ENCODE measurements at regions not wholly inside any gene's neighbourhood (a gene's known extent, or its start where the extent isn't known, plus 50 kb on each side); places are given as distances from the start of the nearest gene placed in this dataset.

DNA sequence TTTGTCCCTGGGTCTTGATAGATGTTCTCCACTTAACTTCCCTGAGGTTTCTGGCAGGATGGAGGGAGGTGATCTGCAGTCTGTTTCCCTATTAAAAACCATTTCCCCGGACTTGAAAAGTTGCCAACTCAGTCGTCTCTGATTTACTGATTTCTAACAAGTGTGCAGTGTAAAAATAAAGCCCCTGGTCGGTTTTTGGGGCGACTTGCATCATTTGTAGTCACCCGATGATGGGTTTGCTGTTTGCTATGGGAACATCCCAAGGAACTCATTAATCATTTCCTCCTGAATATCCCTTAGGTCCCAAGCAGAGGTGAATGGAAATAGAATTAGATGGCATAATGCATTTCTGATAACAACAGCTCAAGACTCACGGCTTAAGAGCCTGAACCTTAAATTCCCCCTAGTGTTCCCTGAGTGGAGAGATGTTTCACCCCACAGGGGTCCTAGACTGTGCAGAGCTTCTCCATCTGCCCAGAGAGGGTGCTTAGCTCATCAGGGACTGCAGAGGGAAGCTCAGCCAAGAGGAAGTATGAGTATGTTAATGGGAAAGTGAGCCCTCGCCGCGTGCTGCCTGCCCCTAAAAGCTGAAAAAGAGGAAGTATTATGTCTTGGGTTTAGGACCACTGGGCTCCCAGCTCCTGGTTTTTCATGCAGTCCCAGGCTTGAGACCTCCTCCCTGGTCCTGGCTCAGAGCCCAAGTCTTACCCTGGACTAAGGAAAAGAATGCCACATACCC lies 115.1 kb upstream of the DAP start:
- no peak for DNase-seq (ENCODE audit: low read depth)

- no peak for DNase-seq (ENCODE audit: low read depth)
These were observed 114.3 kb upstream of the DAP start for GRCh38 chr5:10875201-10875768.

- no peak for DNase-seq (ENCODE audit: low read depth)
These were observed 113.5 kb upstream of the DAP start for GRCh38 chr5:10874541-10874940.

DNA sequence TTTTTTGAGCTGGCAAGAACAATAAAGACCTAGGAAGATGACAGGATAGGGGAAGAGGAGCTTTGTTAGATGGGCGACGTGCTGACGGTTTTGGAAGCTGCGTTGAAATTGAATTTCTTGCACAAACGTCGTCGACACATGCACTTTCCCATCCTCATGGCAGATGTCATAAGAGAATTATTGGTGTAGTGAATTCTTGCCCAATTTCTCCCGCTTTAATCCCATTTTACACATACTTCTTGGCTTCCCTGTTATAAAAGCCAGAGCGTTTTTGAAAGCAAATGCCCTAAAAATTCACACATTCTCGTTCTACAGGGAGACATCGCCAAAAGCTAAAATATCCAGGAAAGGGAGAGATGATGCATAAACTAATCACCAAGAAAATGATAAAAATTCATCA lies 109.8 kb upstream of the DAP start:
- no peak for DNase-seq (ENCODE audit: low read depth)

- no peak for DNase-seq (ENCODE audit: low read depth)
These were observed 107.9 kb upstream of the DAP start for GRCh38 chr5:10868956-10869355.

- no peak for DNase-seq (ENCODE audit: low read depth)
These were observed 106.6 kb upstream of the DAP start for GRCh38 chr5:10867389-10868303.

DNA sequence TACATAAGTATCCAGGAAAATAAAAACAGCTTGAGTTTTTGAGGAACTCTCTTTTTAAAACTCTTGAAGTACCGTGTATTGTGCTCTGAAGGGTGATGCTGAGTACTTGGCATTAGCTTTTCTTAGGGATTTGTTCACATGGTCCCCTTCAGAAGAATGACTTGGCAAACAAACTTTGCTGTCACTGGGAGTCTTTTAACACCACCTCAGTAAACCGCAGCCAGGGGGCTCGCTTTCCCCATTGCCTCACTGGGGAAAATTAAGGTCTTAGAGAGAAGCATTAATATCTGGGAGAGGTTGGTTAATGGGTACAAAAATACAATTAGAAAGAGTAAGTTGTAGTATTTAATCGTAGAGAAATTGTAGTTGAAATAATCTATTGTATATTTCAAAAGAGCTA lies 105.9 kb upstream of the DAP start:
- no peak for DNase-seq (ENCODE audit: low read depth)

- DNase-seq (ENCODE audit: low read depth): peak; percentile 25
These were observed 102.8 kb upstream of the DAP start for GRCh38 chr5:10863763-10864383.

GRCh38 chr5:10862085-10862484 lies 101.1 kb upstream of the DAP start:
- no peak for DNase-seq (ENCODE audit: low read depth)

- no peak for DNase-seq (ENCODE audit: low read depth)
These were observed 100.4 kb upstream of the DAP start for GRCh38 chr5:10861423-10861790.

DNA sequence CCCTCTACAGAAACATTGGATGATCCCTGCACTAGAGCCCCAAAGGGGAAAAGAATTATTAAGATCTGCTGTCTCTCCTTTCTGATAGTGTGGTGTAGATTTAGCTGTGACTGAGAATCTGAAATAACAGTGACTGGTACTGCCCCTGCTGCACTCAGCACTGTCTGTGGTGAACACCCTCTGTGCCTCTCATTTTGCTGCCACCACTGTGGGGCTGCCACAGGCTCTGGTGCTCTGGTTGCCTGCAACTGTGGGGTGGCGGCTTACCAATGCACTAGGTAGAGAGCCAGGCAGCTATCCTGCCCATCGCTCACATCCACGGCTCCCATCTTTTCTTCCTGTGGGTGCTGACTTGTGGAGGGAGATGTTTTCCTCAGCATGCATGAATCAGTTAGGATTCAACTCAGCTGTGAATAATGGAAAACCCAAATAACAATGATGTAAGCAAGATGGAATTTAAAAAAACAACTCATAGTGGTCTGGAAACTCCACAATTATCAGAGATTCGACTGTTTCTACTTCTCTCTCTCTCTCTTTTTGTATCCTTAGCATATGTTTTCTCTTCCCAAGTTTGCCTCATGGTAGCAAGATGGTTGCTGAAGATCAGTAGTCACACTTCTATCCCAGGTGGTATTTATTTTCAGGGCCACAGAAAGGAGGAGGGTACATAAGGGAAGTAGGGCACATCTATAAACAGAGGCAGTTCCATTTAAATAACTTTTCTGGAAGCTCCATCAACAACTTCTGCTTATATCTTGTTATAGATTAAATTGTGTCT lies 99.8 kb upstream of the DAP start:
- no peak for DNase-seq (ENCODE audit: low read depth)

GRCh38 chr5:10860196-10860543 lies 99.1 kb upstream of the DAP start:
- no peak for DNase-seq (ENCODE audit: low read depth)

GRCh38 chr5:10859393-10860195 lies 98.6 kb upstream of the DAP start:
- no peak for DNase-seq (ENCODE audit: low read depth)

- no peak for DNase-seq (ENCODE audit: low read depth)
These were observed 97.9 kb upstream of the DAP start for GRCh38 chr5:10858945-10859344.

DNA sequence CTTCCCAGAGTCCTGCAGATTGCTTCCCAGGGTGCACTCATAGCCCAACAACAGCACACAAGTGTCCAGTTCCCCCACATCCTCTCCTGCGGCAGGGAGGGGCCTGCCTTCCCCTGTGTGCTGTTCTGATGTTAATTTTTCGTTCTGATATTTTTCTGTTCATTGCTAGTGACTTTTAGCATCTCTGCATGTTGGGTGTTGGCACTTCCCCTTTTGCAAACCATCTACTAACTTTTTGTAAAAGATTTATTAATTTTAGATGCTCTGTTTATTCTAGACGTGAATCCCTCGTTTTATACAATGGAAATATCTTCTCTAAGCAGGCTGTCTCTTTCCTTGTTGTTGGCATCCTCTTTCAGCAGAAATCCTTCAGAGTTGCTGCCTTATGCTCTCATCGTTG lies 97.3 kb upstream of the DAP start:
- no peak for DNase-seq (ENCODE audit: low read depth)

DNA sequence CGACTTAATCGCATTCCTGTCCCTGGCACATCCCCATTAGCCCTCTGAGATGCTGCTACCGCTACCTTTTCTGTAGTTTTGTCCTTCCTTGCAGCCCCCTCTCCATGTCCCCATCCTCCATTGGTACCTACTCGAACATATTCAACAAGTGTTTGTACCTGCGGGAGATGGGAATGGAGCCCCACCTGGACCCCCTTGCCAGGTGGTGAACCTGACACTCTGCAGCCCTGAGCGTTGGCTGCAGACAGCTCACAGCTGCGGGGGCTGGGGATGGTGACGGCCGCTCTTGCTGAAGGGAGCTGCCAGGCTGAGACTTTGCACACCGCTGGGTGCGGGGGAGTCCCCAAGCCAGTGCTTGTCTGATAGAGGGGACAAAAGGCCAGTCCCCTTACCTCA lies 96.3 kb upstream of the DAP start:
- DNase-seq (ENCODE audit: low read depth): no peak

GRCh38 chr5:10856683-10857337 lies 95.8 kb upstream of the DAP start:
- no peak for DNase-seq (ENCODE audit: low read depth)

- DNase-seq (ENCODE audit: low read depth): no peak
These were observed 95.0 kb upstream of the DAP start for GRCh38 chr5:10856071-10856470.

DNA sequence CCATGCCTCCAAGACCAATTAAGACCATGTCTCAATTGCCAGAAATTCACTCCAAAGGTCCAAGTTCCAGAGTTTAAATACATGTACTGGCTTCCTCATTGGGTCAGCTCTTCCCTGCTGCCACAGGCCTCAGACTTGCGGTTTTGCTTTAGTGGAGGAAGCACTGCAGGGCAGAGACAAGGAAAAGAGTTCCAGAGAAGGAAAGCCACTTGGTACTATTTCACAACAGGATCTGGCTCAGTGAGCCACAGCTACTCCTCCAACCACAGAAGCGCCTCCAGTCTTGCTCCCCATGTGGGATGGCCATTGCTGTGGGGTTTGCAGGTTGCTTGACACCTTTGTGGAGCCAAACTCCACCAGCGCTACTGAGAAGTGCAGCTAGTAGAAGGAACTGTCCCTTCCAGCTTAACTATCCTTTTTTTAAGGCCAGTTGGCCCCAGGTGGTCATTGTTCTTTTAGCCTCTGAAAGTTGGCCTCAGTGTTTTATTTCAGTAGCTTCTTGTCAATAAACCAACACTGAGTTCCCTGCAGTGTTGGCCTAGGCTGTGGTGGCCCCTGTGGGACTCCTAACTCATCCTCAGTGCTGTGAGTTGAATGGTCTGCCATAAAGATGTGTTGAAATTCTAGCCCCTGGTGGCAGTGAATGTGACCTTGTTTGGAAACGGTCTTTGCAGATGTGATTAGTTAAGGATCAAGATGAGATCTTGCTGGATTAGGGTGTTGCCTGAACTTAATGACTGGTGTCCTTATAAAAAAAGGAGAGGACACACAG lies 93.7 kb upstream of the DAP start:
- DNase-seq (ENCODE audit: low read depth): no peak

- DNase-seq (ENCODE audit: low read depth): no peak
These were observed 92.1 kb upstream of the DAP start for GRCh38 chr5:10853154-10853553.

All from activated gamma-delta T cell treated with anti-CD3 and anti-CD28 coated beads, Interleukin-2, amount 50 U/mL, for 16 hours (primary cell).